ENCODE measurements at regions not wholly inside any gene's neighbourhood (a gene's known extent, or its start where the extent isn't known, plus 50 kb on each side); places are given as distances from the start of the nearest gene placed in this dataset.

GRCh38 chr1:230555814-230556213 lies 86.5 kb upstream of the COG2 start:
- TF ChIP-seq ZBTB33 (IDR thresholded peaks at IDR 0.05; ENCODE audit: extremely low read depth, insufficient replicate concordance, low read length) (no peak), ELF1 (IDR thresholded peaks at IDR 0.05; ENCODE audit: borderline replicate concordance, low read depth) (no peak), CTCF (IDR thresholded peaks at IDR 0.05 in 2 of 3, conservative IDR thresholded peaks at IDR 0.05 in 1 of 3; ENCODE audit: borderline replicate concordance in 1 of 3, insufficient read depth in 1 of 3, low read depth in 2 of 3, low read length in 2 of 3) (no peak), ZNF274 (IDR thresholded peaks at IDR 0.05; ENCODE audit: low read depth, low read length) (no peak), POLR2AphosphoS5 (IDR thresholded peaks at IDR 0.05; ENCODE audit: low read depth, low read length) (no peak), EGR1 (IDR thresholded peaks at IDR 0.05; ENCODE audit: low read depth) (no peak), POLR2A (IDR thresholded peaks at IDR 0.05; ENCODE audit: borderline replicate concordance, extremely low read depth, insufficient read depth, insufficient read length) (no peak), MAX (IDR thresholded peaks at IDR 0.05) (no peak)
